Activated CD8-positive, alpha-beta T cell treated with anti-CD3 and anti-CD28 coated beads, Interleukin-2, amount 10 ng/mL, durations not matched to agents 7 days and 5 days (primary cell): ENCODE measurements at regions not wholly inside any gene's neighbourhood (a gene's known extent, or its start where the extent isn't known, plus 50 kb on each side); places are given as distances from the start of the nearest gene placed in this dataset.

Experiments used
- ATAC-seq: fragments of 150-1000 bp; cut with Tn5 transposase; one replicate; pipeline ENCODE4 v1.10.0; 2021; ENCODE audit warnings: moderate library complexity
- CTCF ChIA-PET: fragments of 350-600 bp; sonication (Branson Sonifier 250); formaldehyde crosslinking; loops from one replicate; lab custom pipeline; 2021; ENCODE audit warnings: antibody characterized with exemption; lab: Charles Lee
- POLR2A ChIA-PET: fragments of 350-600 bp; sonication (Branson Sonifier 250); formaldehyde crosslinking; loops from one replicate; lab custom pipeline; 2021; ENCODE audit warnings: antibody characterized with exemption; lab: Charles Lee
- DNase-seq: peaks from one replicate; pipeline ENCODE4 v3.0.0-alpha.2; 2020
- H3K27ac Mint-ChIP-seq: one replicate; pipeline ENCODE4 v1.8.0; 2021; ENCODE audit warnings: mild to moderate bottlenecking, mixed read lengths
- H3K27me3 Mint-ChIP-seq: one replicate; pipeline ENCODE4 v1.8.0; 2021; ENCODE audit warnings: low read depth, mixed read lengths
- H3K36me3 Mint-ChIP-seq: one replicate; pipeline ENCODE4 v1.8.0; 2021; ENCODE audit warnings: low read depth, mixed read lengths
- H3K4me1 Mint-ChIP-seq: one replicate; pipeline ENCODE4 v1.8.0; 2021; ENCODE audit warnings: low read depth, mixed read lengths
- H3K4me3 Mint-ChIP-seq: one replicate; pipeline ENCODE4 v1.8.0; 2021; ENCODE audit warnings: mild to moderate bottlenecking, mixed read lengths
- H3K9me3 Mint-ChIP-seq: one replicate; pipeline ENCODE4 v1.8.0; 2022; ENCODE audit warnings: mixed read lengths; ENCODE audit not compliant: insufficient read depth

- DNase-seq (no peak), ATAC-seq (no peak)
- H3K4me1 Mint-ChIP-seq = no peaks in the 10 kb centered on the region
Observed at GRCh38 chr20:60257671-60258070, 299.4 kb downstream of the CDH26 start.

DNA sequence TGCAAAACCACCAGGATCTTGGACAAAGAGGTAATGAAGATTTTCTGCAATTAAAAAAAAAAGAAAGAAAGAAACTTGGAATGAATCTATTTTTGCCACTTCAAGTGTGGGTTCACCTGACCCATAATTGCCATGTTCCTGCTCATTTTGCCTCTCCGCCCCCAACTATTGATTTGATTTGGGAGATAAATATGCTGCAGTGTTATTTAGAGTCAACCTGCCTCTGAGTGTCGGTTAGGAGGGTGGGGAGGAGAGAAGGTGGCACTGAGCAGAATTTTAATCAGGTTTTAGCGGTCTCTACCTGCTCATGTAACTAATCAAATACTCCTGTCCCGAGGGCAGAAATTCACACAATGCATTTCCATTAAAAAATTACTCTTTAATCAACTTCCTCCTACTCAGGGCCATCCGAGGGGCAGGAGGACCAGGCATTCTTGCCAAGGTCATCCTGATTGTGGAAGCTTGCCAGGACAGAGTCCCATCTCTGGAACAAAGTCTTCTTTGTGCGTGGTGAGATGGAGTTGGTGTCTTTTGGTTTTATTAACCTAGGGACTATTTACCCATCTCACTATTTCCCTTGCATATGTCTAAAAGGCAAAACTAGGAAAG is 300.1 kb downstream of the CDH26 start:
- no peak for DNase-seq
- no peaks in the 10 kb centered on the region for H3K36me3 Mint-ChIP-seq
- no peaks in the 10 kb centered on the region for H3K9me3 Mint-ChIP-seq
- CTCF ChIA-PET = no interaction called here
- no peaks in the 10 kb centered on the region for H3K4me1 Mint-ChIP-seq
- ATAC-seq = no peak
- H3K27ac Mint-ChIP-seq = no peak overlapping the region
- POLR2A ChIA-PET = no interaction called here
- no peak overlapping the region for H3K4me3 Mint-ChIP-seq
- H3K27me3 Mint-ChIP-seq = peaks cover 2% of the 10 kb centered on the region

More at GRCh38 chr20:60257671-60258070, 299.4 kb downstream of the CDH26 start:
- Mint-ChIP-seq H3K4me3 (no peak overlapping the region), H3K9me3 (no peaks in the 10 kb centered on the region), H3K36me3 (no peaks in the 10 kb centered on the region), H3K27me3 (peaks cover 2% of the 10 kb centered on the region), H3K27ac (no peak overlapping the region)
- ChIA-PET CTCF (no interaction called here), POLR2A (no interaction called here)

DNA sequence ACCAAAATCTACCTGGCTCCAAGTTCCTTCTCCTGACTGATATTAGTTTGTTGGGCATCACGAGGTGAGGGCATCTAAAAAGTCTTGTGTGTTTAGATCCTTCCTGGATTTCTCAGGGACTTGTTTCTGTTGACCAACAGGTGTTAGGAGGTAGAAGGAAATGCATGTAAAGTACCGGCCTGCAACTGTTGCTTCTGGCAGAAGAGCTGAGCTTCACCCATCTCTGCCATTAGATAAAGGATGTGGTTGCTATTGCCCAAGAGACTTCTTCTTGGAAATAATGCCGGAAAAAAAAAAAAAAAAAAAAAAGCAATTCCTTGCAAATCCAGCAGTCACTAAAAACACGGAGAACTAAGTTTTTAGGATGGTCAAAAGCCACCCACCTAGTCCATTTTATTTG is 303.1 kb downstream of the CDH26 start:
- POLR2A ChIA-PET = no interaction called here
- Mint-ChIP-seq H3K4me3 (no peak overlapping the region), H3K36me3 (no peaks in the 10 kb centered on the region), H3K27me3 (peaks cover 5% of the 10 kb centered on the region), H3K27ac (no peak overlapping the region), H3K9me3 (no peaks in the 10 kb centered on the region), H3K4me1 (peaks cover 10% of the 10 kb centered on the region)
- ATAC-seq = no peak
- DNase-seq = no peak
- CTCF ChIA-PET = interaction anchor here (0.7 to 6.0 kb wide), 3 partner anchors 204 to 430 kb away, joined by 3 to 47 read pairs (median 6); no protein-coding TSS in a partner anchor

- H3K9me3 Mint-ChIP-seq = no peaks in the 10 kb centered on the region
- H3K27ac Mint-ChIP-seq = no peak overlapping the region
- no peak overlapping the region for H3K4me3 Mint-ChIP-seq
- peak; percentile 51 for ATAC-seq
- DNase-seq = peak; percentile 61
- POLR2A ChIA-PET = no interaction called here
- CTCF ChIA-PET = interaction anchor here (0.7 to 6.0 kb wide), 17 partner anchors 10 to 314 kb away, joined by 3 to 47 read pairs (median 4); no protein-coding TSS in a partner anchor
- H3K36me3 Mint-ChIP-seq = no peaks in the 10 kb centered on the region
- H3K27me3 Mint-ChIP-seq = peaks cover 5% of the 10 kb centered on the region
- H3K4me1 Mint-ChIP-seq = peaks cover 12% of the 10 kb centered on the region
Observed at GRCh38 chr20:60262967-60263603, 304.9 kb downstream of the CDH26 start.

GRCh38 chr20:60263725-60264709 is 305.8 kb downstream of the CDH26 start:
- Mint-ChIP-seq H3K27me3 (peaks cover 5% of the 10 kb centered on the region), H3K4me1 (peaks cover 12% of the 10 kb centered on the region), H3K4me3 (no peak overlapping the region), H3K36me3 (no peaks in the 10 kb centered on the region), H3K27ac (no peak overlapping the region), H3K9me3 (no peaks in the 10 kb centered on the region)
- ChIA-PET POLR2A (no interaction called here), CTCF (interaction anchor here (1.2 to 6.0 kb wide), 10 partner anchors 11 to 314 kb away, joined by 3 to 47 read pairs (median 5); no protein-coding TSS in a partner anchor)
- ATAC-seq (no peak), DNase-seq (no peak)

- peaks cover 12% of the 10 kb centered on the region for H3K4me1 Mint-ChIP-seq
- no peaks in the 10 kb centered on the region for H3K36me3 Mint-ChIP-seq
- POLR2A ChIA-PET = no interaction called here
- peaks cover 5% of the 10 kb centered on the region for H3K27me3 Mint-ChIP-seq
- no peaks in the 10 kb centered on the region for H3K9me3 Mint-ChIP-seq
- no peak overlapping the region for H3K4me3 Mint-ChIP-seq
- DNase-seq (peak; percentile 25), ATAC-seq (no peak)
- CTCF ChIA-PET = interaction anchor here (1.3 to 6.0 kb wide), 3 partner anchors 57 to 326 kb away, joined by 3 to 47 read pairs (median 4); partner anchors contain the start of genes FAM217B and PPP1R3D
- H3K27ac Mint-ChIP-seq = no peak overlapping the region
Observed at GRCh38 chr20:60266177-60266823, 308.1 kb downstream of the CDH26 start.

- Mint-ChIP-seq H3K9me3 (no peaks in the 10 kb centered on the region), H3K4me1 (peaks cover 12% of the 10 kb centered on the region), H3K4me3 (no peak overlapping the region), H3K27ac (no peak overlapping the region), H3K27me3 (peaks cover 10% of the 10 kb centered on the region), H3K36me3 (no peaks in the 10 kb centered on the region)
- ChIA-PET CTCF (interaction anchor here (1.0 kb wide), 1 partner anchor 211 kb away, joined by 4 read pairs; no protein-coding TSS in a partner anchor), POLR2A (no interaction called here)
- no peak for DNase-seq
- ATAC-seq = no peak
Observed at GRCh38 chr20:60268491-60268890, 310.3 kb downstream of the CDH26 start.

- no peak overlapping the region for H3K27ac Mint-ChIP-seq
- ChIA-PET POLR2A (no interaction called here), CTCF (no interaction called here)
- H3K36me3 Mint-ChIP-seq = no peaks in the 10 kb centered on the region
- H3K9me3 Mint-ChIP-seq = no peaks in the 10 kb centered on the region
- no peak for ATAC-seq
- peaks cover 12% of the 10 kb centered on the region for H3K4me1 Mint-ChIP-seq
- no peak for DNase-seq
- peaks cover 7% of the 10 kb centered on the region for H3K27me3 Mint-ChIP-seq
- no peak overlapping the region for H3K4me3 Mint-ChIP-seq
Observed at GRCh38 chr20:60269573-60270162, 311.4 kb downstream of the CDH26 start.

DNA sequence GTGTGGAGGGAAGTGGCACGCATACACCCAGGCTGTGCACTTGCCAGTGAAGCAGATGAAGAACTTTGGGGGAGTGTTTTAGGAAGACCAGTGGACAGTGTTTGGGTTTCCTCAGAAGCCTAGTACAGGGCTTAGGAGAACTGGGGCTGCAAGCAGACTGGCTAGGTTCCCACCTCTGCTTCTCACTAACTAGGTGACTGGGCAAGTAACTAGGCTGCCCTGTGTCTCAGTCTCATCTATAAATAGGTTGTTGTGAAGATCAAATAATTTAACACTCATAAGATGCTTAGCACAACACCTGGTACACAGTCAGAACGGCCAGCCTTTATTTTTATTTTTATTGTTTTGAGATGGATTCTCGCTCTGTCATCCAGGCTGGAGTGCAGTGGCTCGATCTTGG is 312.1 kb downstream of the CDH26 start:
- DNase-seq (no peak), ATAC-seq (no peak)
- H3K9me3 Mint-ChIP-seq = no peaks in the 10 kb centered on the region
- CTCF ChIA-PET = no interaction called here
- H3K27me3 Mint-ChIP-seq = peaks cover 6% of the 10 kb centered on the region
- H3K27ac Mint-ChIP-seq = no peak overlapping the region
- peaks cover 12% of the 10 kb centered on the region for H3K4me1 Mint-ChIP-seq
- POLR2A ChIA-PET = no interaction called here
- no peak overlapping the region for H3K4me3 Mint-ChIP-seq
- no peaks in the 10 kb centered on the region for H3K36me3 Mint-ChIP-seq

DNA sequence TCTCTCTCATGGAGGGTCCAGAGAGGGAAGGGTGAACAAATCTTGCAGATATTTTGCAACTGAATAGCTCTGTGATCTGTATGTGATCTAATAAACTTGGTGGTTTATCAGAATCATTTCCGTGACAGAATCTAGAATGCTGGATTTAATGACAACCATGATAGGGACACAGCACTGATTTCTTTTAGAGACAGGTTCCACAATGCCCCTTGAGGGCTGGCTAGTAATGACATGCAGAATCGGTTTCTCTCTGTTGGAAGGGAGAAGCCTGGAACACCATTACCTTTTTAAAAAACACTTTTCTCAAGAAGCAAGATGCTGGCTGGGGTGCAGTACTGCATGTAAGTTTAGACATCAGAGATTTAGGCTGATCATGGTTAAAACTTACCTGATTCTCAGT is 313.4 kb downstream of the CDH26 start:
- ChIA-PET CTCF (interaction anchor here (1.4 kb wide), 1 partner anchor 215 kb away, joined by 3 read pairs; no protein-coding TSS in a partner anchor), POLR2A (no interaction called here)
- no peak overlapping the region for H3K27ac Mint-ChIP-seq
- no peaks in the 10 kb centered on the region for H3K4me1 Mint-ChIP-seq
- H3K27me3 Mint-ChIP-seq = peaks cover 6% of the 10 kb centered on the region
- DNase-seq = no peak
- no peak overlapping the region for H3K4me3 Mint-ChIP-seq
- H3K9me3 Mint-ChIP-seq = no peaks in the 10 kb centered on the region
- H3K36me3 Mint-ChIP-seq = no peaks in the 10 kb centered on the region
- ATAC-seq = no peak

DNA sequence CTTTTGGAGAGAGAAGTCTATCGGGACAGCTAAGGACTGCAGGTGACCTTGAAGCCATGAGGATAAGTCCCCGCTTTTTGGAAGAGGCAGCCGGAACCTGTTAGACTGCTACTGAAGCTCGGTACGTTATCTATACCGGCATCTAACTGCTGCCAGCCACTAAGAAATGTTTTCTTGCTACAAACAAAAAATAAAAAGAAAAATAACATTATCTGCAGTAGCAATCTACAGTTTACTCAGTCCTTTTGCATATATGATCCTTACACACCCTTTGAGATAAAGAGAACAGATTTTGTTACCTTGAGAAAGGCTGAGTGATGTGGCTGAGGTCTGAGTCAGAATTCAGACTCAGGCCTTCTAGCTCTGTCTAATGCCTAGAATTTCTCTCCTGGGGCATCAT is 314.6 kb downstream of the CDH26 start:
- H3K4me3 Mint-ChIP-seq = no peak overlapping the region
- no peaks in the 10 kb centered on the region for H3K4me1 Mint-ChIP-seq
- POLR2A ChIA-PET = no interaction called here
- peaks cover 6% of the 10 kb centered on the region for H3K27me3 Mint-ChIP-seq
- H3K9me3 Mint-ChIP-seq = no peaks in the 10 kb centered on the region
- DNase-seq (no peak), ATAC-seq (no peak)
- no peak overlapping the region for H3K27ac Mint-ChIP-seq
- CTCF ChIA-PET = interaction anchor here (1.4 kb wide), 1 partner anchor 10 kb away, joined by 5 read pairs; no protein-coding TSS in a partner anchor
- no peaks in the 10 kb centered on the region for H3K36me3 Mint-ChIP-seq
